ENCODE measurements at regions not wholly inside any gene's neighbourhood (a gene's known extent, or its start where the extent isn't known, plus 50 kb on each side); places are given as distances from the start of the nearest gene placed in this dataset.

DNA sequence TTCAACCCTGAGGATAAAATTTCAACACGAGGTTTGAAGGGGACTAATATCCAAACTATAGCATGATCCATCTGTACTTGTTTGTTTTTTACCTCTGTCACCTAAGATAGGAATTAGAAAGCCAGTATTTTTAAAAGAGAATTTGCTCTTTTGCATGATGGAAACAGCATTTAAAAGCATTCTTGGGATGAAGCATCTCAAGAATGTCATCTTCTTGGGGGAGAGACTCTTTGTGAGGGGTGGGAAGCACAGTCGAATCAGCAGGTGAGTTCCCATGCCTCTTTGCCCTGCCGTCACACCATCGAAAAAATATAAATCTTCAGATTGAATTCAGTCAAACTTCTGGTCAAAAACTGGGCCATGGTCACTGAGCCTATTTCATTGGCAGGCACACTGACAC lies 55.3 kb upstream of the BCHE start:
- H3K4me3 ChIP-seq, result no peak overlapping the region
- TF ChIP-seq, protein P1, sequence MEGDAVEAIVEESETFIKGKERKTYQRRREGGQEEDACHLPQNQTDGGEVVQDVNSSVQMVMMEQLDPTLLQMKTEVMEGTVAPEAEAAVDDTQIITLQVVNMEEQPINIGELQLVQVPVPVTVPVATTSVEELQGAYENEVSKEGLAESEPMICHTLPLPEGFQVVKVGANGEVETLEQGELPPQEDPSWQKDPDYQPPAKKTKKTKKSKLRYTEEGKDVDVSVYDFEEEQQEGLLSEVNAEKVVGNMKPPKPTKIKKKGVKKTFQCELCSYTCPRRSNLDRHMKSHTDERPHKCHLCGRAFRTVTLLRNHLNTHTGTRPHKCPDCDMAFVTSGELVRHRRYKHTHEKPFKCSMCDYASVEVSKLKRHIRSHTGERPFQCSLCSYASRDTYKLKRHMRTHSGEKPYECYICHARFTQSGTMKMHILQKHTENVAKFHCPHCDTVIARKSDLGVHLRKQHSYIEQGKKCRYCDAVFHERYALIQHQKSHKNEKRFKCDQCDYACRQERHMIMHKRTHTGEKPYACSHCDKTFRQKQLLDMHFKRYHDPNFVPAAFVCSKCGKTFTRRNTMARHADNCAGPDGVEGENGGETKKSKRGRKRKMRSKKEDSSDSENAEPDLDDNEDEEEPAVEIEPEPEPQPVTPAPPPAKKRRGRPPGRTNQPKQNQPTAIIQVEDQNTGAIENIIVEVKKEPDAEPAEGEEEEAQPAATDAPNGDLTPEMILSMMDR (IDR thresholded peaks at IDR 0.05), result no peak

More for the DNA sequence above, 55.3 kb upstream of the BCHE start:
- H3K36me3 ChIP-seq, result no peaks in the 10 kb centered on the region
- no peak for DNase-seq (ENCODE audit: low spot score)
- no peaks in the 10 kb centered on the region for H3K27me3 ChIP-seq
- no peaks in the 10 kb centered on the region for H3K9me3 ChIP-seq
- H3K27ac ChIP-seq, result no peak overlapping the region
- H3K4me1 ChIP-seq, result no peaks in the 10 kb centered on the region
